HG03460 (cell line): ENCODE measurements at regions not wholly inside any gene's neighbourhood (a gene's known extent, or its start where the extent isn't known, plus 50 kb on each side); places are given as distances from the start of the nearest gene placed in this dataset.
"Not testable (repeated sequence)": the region's sequence is repeated elsewhere in the genome, so short reads cannot be mapped to it uniquely, and the experiment has no call there.

Experiments
- ATAC-seq: cut with Tn5 transposase; IDR thresholded peaks from one replicate; pipeline ENCODE4 v1.9.1; 2021; ENCODE audit not compliant: unreplicated experiment

DNA sequence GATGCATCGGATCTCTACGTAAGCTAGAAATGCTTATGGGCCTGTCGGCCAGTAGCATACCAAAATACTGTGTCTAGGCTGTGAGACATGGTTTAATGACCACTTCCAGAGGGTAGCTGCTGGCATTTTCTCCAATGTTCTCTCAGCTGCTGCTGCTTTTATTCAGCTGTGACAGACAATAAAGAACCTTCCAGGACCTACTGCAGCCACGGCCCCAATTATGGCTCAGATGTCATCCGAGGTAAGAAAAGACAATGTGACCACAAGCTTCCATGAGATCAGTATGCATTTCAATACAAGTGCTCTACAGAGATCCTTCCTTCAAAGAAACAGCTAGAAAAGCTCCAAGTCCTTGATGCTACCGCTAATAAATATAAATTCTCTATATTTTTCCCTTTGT is 256.2 kb downstream of the SDHAF3 start:
- no peak for ATAC-seq

DNA sequence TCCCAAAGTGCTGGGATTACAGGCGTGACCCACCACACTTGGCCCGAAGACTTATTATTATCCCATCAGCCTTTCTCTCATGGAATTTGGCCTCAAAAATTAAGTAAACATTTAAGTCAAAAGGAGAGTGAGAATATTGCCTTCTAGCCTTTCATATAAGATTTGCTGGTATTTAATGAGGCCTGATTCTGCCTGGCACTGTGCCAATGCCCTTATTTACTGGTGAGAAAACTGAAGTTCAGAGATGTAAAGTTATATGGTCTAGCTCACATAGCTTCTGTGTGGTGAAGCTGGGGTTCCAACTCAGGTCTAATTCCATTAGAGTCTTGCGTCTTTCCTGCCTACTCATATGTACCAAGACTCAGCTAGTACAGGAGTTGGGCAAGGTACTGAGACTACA is 260.2 kb downstream of the SDHAF3 start:
- no peak for ATAC-seq

DNA sequence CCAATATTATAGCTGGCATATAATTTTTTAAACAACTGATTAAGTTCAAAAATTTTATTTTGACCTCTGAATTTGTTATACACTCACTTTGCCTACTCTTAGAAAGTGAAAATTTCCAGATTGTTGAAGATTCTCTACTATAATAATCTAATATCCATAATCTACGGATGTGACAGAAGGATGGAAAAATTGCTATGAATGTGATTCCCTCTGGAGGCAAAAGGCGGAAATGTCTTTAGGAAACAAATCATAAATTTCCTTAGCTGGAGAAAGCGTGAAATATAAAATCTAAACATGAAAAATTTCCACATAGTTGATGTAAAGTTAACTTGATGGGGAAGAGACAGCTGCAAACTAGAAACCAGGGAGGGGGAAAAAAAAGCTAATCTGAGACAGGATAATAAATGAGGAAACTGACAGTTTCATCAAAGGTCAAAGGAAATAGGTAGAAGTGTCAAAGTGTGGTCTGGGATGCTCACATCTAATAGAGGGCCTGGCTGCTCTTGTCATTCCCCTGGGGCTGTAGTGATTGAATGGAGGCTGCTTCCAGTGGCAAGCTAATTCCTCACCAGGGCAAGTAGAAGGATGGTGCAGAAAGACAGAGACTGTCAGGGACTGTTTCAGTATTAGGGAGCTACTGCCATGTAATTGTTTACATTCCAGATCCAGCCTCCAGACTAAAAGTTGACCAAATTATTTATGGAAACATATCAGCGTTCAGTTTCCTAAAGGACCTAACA is 264.5 kb downstream of the SDHAF3 start:
- no peak for ATAC-seq

DNA sequence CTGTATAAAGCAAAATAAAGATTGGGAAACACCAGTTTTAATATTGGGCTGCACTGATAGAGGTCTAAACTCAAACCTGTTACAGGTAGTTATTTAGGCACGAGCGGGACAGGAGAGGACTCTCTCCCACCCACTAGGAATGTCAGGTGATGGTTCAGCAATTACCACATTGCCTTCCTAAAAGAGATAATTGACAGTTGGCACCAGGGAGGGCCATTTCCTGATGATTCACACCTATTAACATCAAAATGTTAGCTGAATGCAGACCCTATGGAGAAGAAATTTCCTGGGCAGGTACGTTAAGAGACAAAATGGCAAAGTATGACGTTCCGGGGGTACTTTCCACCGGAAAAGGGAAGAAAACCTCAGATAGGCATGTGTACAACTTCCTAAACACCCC is 272.6 kb downstream of the SDHAF3 start:
- ATAC-seq, result no peak

DNA sequence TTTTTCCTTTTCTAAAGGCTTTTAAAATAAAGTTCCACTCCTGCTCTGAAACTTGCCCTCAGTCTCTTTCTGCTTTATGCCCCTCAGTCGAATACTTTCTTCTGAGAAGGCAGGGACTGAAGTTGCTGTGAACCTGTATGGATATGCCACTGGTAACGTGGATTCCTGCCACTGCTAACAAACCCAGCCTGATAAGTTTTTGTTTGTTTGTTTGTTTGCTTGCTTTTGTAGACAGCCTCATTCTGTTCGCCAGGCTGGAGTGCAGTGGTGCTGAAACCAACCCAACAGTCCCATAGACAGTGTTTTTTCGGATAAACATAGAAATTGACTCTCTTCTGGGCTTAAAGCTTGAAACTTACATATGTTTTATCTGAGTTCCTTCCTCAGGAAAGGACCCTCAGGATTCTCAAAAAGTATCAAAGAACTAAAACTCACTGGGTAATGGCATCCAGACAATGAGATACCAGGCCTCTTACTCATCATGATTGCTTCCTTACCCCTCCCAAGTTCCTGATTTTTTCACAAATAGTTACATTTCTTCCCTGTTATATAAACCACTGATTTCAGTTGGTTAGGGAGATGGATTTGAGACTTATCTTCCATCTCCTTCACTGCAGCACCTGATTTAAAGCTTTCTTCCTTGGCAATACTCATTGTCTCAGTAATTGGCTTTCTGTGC is 273.6 kb downstream of the SDHAF3 start:
- ATAC-seq, result no peak

DNA sequence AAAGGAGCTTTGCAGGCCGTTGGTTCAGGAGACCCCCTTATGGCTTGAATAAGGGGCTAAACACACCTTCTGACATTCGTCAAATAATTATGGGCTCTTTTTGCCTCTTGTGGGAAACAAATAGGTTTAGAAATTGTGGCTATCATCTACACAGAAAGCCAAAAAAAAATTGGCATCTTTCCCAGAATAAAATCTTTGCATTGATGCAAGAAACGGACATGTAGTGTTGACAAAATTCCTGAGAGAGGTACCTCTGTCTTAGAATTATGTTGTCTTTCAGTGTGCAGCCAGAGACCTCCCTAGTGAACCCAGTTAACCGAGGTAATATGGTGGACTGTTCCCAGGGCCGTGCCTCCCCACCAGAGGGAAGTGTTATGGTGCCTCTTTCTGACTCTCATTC is 283.9 kb downstream of the SDHAF3 start:
- no peak for ATAC-seq

DNA sequence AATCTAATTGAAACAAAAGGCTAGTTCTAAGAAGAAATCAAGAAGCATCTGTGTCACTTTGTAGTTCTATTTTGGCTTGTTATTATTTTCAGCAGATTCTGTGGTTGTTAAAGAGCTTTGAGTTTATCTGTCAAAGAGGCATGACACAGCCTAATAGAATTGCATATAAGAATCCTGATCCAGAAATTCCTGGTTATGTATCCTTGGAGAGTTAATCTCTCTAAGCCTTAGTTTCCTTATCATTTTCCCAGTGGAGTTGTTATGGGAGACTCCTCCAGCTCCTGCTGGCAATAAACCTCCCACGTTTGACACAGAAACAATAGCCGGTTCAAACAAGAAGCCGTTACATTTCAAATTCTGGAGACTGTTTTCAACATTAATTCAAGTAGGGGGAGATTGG is 288.3 kb downstream of the SDHAF3 start:
- ATAC-seq, result no peak

DNA sequence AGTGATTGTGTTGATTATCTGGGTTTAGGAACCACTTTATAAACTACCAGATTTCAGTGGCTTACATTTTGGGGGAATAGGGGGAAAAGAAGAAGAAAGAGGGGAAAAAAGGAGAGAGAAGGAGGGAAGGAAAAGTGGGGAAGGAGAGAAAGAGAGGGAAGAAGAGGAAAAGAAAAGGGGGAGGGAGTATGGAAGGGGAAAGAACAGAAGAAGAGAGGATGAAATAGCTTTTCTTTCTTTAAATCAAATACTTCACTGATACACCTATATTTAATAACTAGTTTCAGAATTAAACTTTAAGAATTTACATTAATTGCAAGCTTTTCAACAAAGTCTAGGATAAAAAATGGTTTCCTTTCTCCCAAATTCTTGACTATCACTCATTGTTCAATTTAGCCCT is 289.6 kb downstream of the SDHAF3 start:
- no peak for ATAC-seq

DNA sequence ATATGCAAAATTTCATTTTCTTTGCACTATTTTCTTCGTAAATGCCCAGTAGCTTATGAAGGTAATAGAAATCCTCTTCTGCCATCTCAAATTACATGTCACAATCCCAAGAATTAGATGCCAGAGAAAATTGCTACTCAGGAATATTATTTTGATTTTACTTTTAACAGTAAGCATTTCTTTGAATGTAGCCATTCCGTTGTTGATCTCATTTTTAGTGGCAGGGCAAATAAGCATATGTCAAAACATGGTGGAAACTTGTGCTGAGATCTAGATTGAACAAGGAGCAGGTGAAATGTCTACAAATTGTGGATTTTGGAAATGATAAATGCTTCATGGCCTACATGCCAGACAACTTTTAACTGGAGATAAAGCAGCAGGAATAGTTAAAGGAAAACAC is 291.8 kb downstream of the SDHAF3 start:
- no peak for ATAC-seq

DNA sequence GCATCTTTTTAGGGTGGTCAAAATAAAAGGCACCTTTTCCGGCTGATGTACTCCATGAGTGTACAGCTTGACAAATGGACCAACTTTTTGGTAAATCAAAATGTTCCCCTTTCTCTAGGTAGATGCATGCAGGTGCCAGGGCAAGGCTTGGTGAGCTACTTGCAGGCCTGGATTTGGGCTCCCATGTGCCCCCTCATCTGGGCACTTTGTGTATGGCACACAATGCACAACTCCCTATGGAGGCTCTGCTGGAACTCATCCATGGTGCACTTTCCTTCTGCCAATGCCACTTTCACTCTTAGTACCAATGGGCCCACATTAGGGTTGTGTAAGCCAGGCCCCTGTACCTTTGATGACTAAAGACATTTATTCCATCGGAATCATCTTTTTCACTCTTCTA is 300.8 kb downstream of the SDHAF3 start:
- no peak for ATAC-seq

DNA sequence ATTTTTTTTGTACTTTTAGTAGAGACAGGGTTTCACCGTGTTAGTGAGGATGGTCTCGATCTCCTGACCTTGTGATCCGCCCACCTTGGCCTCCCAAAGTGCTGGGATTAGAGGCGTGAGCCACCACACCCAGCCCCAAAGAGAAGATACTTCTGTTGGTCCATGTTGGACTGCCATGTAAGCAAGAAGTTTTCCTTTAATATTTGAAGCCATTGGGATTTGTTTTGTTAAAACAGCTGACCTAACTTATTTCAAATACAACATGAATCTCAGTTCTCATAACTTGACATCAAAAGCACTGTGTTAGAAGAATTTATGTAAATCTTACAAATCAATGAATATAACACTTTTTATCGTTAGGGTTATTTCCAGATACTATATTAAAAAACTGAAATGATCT is 302.4 kb downstream of the SDHAF3 start:
- no peak for ATAC-seq

DNA sequence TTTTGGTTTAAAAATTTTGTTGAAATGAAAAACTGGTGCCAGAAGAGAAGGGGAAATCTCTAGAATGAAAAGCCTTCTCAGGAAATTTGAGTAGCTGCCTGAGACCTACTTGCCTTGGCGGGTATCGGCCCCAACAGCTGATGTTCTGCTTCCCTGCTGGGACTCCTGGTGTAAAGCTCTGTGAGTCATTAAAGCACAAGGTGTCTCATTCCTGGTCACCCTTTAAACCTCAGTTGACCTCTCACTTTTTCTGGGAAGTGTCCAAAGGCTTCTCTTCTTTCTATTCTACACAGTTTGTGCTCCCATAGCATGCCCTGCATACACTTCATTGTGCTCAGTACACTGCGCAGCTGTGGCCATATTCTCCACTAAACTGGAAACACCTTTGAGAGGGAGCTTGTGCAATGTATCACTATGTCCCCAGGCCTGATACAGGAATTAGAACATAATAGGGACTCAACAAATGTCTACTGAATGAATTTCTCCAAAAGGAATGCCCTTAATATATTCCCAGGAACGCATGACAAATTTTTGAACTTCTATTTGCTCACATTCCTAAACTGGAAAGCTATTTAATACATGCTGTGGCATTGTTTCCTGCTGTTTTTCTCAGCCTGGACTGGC is 303.9 kb downstream of the SDHAF3 start:
- no peak for ATAC-seq

DNA sequence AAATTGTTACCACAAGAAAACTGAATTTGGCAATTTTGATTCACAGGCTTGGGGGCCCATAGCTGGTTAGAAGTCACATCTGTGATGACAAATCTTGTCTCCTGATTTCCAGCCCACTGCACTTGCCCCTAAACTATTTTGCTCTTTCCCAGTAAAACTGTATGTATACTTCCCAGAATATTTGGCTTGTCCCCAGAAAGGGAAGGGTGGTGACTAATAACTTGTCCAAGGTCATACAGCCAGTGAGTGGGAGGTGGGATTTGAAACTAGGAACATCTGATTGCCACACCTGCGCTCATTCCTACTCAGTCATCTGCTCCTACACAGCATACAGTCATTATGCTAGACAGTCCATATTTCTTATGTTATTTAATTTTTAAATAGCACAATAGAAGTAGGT is 304.5 kb downstream of the SDHAF3 start:
- ATAC-seq, result no peak

DNA sequence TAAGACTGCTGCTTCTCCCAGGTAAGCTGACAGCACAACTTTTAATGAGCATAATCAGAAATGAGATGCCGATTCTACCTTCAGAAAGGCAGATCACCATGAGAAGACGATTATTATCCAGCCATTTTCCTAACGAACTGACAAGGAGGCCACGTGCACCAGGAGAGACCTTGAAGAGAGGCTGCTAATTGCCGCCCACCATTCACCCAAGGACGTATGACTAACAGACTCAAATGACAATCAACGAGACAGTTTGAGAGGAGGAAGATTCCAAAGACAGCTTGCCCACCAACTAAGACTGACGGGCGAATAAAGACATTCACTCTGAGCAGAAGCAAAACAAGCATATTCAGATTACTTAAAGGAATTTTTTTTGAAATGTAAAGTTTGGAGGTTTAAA is 301.9 kb upstream of the TAC1 start:
- ATAC-seq, result no peak

DNA sequence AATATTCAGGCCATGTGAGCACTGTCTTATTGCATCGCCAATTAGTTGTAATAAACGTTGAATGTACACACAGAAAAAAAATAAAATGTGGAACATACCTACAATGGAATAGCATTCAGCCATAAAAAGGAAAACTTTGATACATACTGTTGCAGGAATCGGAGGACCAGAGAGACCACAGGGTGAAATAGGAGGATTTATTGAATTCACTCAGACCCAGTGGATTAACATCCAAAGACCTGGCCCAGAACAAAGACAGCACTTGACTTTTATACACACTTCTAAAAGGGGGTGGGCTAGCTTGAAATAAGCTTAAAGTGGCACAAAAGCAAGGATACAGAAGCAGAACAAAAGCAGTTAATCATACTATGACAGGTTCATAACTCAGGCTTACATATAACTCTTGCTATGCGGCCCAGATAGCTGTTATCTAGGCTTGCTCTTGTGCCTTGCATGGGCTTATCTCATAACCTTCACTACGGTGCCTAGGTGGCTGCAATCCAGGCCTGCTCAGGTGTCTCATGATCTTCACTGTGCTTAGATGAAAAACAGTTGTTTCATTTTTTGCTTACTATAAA is 292.2 kb upstream of the TAC1 start:
- ATAC-seq, result no peak

DNA sequence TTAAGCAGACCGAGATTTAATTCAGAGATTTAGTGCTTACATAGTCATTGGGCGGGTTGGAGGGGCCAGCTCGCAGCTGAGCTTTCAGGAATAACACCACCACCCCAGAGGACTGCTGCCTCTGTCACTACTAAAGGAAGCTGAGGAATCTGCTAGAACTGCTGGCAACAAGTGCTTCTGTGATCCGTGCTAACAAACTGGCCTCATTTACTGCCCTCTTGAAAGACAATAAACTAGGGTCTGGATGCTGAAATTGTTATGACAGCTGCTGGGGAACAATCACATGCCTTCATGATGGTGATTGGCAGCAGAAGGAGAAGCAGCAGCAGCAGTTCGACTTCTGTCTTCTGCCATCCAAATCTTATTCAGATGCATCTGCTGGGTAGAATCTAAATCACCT is 285.5 kb upstream of the TAC1 start:
- ATAC-seq, result no peak

DNA sequence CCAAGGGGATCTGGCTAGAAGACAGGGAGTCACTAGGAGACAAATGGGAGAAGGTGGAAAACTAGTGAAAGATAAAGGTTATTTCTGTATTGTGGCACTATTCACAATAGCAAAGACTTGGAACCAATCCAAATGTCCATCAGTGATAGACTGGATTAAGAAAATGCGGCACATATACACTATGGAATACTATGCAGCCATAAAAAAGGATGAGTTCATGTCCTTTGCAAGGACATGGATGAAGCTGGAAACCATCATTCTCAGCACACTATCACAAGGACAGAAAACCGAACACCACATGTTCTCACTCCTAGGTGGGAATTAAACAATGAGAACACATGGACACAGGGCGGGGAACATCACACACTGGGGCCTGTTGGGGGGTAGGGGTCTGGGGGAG is 282.4 kb upstream of the TAC1 start:
- not testable (repeated sequence) for ATAC-seq

DNA sequence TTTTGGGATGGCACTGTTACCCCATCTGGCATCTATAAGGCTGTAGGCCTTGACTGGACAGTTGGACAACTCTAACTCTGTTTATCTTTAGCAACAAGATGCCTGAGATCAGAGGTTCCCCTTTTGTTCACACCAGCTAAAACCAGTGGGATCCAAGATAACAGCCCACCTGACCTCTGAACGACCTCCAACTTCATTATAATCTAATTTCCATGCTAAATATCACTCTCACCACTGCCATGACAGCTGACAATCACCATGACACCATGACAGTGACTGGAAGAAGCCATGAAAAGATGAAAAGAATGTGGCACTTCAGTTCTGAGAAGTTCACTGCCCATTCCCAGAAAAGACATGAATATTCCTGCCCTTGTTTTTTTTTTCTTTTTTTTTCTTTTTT is 281.4 kb upstream of the TAC1 start:
- no peak for ATAC-seq

DNA sequence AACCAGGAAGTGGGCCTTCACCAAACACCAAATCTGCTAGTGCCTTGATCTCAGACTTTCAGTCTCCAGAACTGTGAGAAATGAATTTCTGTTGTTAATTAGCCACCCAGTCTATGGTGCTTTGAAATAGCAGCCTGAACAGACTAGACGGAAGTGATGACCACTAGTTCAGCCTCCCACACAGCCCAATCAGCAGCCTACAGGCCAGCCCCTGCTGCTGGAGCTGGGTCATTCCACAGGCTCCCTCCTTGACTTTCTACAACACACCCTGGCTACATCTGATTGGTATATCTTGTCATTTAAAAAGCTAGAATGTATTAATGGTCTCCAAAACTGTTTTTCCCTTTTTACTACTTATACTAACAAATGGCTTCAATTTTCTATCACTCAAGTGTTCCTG is 277.2 kb upstream of the TAC1 start:
- ATAC-seq, result no peak

DNA sequence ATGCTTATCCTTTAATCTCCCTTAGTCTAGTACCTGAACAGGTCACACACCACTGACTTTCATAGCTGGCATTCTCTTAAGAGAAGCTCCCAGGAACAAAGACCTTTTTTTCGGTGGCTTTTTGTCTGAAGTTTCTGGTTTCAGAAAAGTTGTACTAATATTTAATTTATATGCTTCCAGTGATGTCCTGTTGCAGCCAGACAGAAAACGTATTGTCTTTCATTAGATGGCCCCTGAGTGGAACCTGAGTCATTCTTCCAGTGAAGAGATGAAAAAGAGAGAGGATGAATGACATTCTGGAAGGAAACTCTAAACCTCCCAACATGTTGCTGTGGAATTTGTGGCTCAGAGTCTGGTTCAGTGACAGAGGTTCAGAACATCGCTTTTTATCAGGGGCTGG is 274.8 kb upstream of the TAC1 start:
- ATAC-seq, result no peak

DNA sequence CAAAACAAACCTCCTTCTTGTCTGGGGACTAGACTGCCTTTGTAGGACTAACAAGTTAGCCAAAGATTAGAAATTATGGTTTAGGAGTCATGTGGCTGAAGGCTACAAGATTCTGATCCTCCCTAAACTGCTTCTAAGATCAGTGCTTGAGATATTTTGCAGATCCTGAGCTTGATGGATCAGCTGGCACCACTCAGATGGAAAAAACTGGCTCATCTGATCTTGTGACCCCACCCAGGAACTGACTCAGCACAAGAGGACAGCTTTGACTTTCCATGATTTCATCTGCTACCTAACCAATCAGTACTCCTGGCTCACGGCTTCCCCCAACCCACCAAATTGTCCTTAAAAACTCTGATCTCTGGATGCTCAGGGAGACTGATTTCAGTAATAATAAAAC is 271.5 kb upstream of the TAC1 start:
- ATAC-seq, result no peak

DNA sequence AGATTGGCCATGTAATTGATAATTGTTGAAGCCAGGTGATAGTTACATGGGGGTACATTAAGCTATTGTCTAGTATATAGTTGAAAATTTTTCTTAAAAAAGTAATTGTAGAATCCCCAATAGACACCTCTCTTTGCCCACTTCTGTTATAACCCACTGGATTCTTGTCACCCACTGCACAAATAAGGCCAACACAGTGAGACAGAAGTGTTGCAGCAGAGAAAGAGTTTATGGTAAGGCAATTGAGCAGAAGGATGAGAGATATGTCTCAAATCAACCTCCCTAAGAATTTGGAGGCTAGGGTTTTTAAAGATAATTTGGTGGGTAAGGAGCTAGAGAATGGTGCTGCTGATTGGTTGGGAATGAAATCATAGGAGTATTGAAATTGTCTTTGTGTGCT is 270.3 kb upstream of the TAC1 start:
- no peak for ATAC-seq
